ENCODE measurements at regions not wholly inside any gene's neighbourhood (a gene's known extent, or its start where the extent isn't known, plus 50 kb on each side); places are given as distances from the start of the nearest gene placed in this dataset.
A peak's percentile ranks its signal among the peaks of the same experiment; 100 is the strongest.
"Not testable (repeated sequence)": the region's sequence is repeated elsewhere in the genome, so short reads cannot be mapped to it uniquely, and the experiment has no call there.

GRCh38 chr10:120760253-120760652 lies 90.9 kb upstream of the WDR11 start:
- no peak for DNase-seq

GRCh38 chr10:120761951-120762350 lies 89.2 kb upstream of the WDR11 start:
- DNase-seq, result no peak

- no peak for DNase-seq
Observed at GRCh38 chr10:120765226-120765803, 85.8 kb upstream of the WDR11 start.

DNA sequence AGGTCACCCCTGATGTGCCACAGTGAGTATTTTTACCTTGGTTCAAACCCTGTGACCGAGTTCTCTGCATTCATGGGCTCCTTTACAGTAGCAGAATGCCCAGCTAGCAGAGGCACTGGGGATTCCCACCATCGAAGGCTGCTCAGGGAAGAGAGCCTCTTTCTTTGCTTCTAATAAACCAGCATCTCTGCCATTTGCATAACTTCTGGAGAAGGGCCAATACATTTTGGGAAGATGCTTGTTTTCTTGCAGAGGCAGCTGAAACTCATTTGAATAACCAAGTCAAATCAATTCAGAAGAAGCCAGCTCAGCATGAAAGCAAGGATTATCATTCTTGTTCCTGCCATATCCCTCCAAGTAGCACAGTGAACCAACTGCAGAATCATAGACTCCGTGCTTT lies 82.9 kb upstream of the WDR11 start:
- no peak for DNase-seq

GRCh38 chr10:120770496-120770895 lies 80.7 kb upstream of the WDR11 start:
- DNase-seq, result no peak

GRCh38 chr10:120776442-120776841 lies 74.7 kb upstream of the WDR11 start:
- no peak for DNase-seq

GRCh38 chr10:120782336-120782735 lies 68.8 kb upstream of the WDR11 start:
- DNase-seq, result no peak

DNA sequence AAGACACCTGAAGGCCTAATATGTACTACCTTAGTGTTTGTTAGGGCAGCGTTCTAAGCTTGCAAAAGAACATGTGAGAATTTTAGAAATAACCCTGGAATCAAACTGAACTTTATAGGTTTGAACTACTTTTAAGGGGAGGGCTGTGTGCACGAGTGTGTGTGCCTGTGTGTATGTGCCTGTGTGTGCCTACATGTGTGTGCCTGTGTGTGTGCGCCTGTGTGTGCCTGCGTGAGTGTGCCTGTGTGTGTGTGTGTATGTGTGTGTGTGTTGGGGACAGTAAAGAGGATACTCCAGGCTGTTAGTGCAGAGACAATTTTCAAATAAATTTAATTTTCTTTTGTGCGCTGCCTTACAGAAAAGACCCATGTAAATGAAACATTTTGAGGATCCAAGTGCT lies 68.1 kb upstream of the WDR11 start:
- DNase-seq, result no peak

- DNase-seq, result no peak
Observed at GRCh38 chr10:120783867-120784266, 67.3 kb upstream of the WDR11 start.

GRCh38 chr10:120788771-120789170 lies 62.4 kb upstream of the WDR11 start:
- DNase-seq, result peak; percentile 45

GRCh38 chr10:120789303-120790203 lies 61.6 kb upstream of the WDR11 start:
- no peak for DNase-seq

- DNase-seq, result no peak
Observed at GRCh38 chr10:120791316-120791715, 59.8 kb upstream of the WDR11 start.

DNA sequence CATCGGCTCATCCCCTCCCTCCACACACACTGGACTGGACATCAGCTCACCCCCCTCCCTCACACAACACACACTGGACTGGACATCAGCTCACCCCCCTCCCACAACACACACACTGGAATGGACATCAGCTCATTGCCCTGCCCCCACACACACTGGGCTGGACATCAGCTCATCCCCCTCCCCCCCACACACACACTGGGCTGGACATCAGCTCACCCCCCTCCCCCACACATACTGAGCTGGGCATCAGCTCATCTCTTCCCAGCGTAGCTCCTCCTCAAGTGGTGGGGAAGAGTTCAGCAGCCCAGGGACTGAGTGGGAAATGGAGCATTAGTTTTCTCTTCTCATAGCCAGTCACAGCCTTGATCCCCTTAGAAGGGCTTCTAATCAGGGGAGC lies 58.1 kb upstream of the WDR11 start:
- no peak for DNase-seq

DNA sequence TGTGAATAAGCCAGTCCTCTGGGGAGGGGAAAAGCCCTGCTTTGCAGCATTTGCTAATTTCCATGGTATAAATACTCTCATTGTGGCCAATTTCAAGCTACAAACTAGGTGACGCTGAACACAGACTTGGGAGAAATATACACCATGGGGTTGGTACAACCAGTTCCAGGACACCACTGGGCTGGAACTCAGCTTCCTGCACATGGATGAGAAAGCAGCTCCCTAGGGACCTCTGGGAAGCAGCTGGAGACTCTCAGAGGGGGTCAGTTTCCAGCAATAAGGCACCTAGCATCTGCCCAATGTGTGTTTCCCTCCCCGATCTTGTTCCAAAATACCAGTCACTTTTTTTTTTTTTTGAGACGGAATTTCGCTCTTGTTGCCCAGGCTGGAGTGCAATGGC lies 56.8 kb upstream of the WDR11 start:
- DNase-seq, result peak; percentile 66

DNA sequence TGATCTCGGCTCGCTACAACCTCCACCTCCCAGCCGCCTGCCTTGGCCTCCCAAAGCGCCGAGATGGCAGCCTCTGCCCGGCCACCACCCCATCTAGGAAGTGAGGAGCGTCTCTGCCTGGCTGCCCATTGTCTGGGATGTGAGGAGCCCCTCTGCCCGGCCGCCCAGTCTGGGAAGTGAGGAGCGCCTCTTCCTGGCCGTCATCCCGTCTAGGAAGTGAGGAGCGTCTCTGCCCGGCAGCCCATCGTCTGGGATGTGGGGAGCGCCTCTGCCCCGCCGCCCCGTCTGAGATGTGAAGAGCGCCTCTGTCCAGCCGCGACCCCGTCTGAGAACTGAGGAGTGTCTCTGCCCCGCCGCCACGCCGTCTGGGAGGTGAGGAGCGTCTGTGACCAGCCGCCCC lies 52.9 kb upstream of the WDR11 start:
- not testable (repeated sequence) for DNase-seq

- no peak for DNase-seq
Observed at GRCh38 chr10:120799849-120800248, 51.3 kb upstream of the WDR11 start.

GRCh38 chr10:120800528-120801323 lies 50.4 kb upstream of the WDR11 start:
- no peak for DNase-seq
